BE2C (cell line): ENCODE measurements at regions not wholly inside any gene's neighbourhood (a gene's known extent, or its start where the extent isn't known, plus 50 kb on each side); places are given as distances from the start of the nearest gene placed in this dataset.

Experiments used
- DNase-seq: peaks from one replicate; pipeline ENCODE4 v3.0.0-alpha.2; 2020
- H3K27me3 ChIP-seq: fragments of 250-450 bp; sonication (Bioruptor Pico); 2 replicates; pipeline ENCODE4 v1.5.1; 2020; ENCODE audit warnings: mild to moderate bottlenecking
- H3K36me3 ChIP-seq: fragments of 250-450 bp; sonication (Bioruptor Pico); 2 replicates; pipeline ENCODE4 v1.5.1; 2020; ENCODE audit warnings: mild to moderate bottlenecking
- H3K4me1 ChIP-seq: fragments of 250-450 bp; sonication (Bioruptor Pico); 2 replicates; pipeline ENCODE4 v1.5.1; 2020
- H3K4me3 ChIP-seq: 2 replicates; pipeline ENCODE4 v1.5.1; 2011; ENCODE audit warnings: low read depth, low read length
- H3K9me3 ChIP-seq: fragments of 250-450 bp; sonication (Bioruptor Pico); 2 replicates; pipeline ENCODE4 v1.5.1; 2020
- CTCF ChIP-seq: IDR thresholded peaks from 2 replicates; pipeline ENCODE4 v1.5.1; 2012; ENCODE audit warnings: mild to moderate bottlenecking, low read depth, low read length

- Histone ChIP-seq H3K4me1 (no peaks in the 10 kb centered on the region), H3K36me3 (no peaks in the 10 kb centered on the region), H3K27me3 (no peaks in the 10 kb centered on the region), H3K9me3 (no peaks in the 10 kb centered on the region), H3K4me3 (no peak overlapping the region)
- DNase-seq, result peak; percentile 27
- no peak for TF ChIP-seq CTCF
These were observed 263.6 kb upstream of the HES1 start for GRCh38 chr3:193872265-193872753.

- TF ChIP-seq CTCF, result no peak
- no peaks in the 10 kb centered on the region for H3K9me3 ChIP-seq
- H3K36me3 ChIP-seq, result no peaks in the 10 kb centered on the region
- no peak overlapping the region for H3K4me3 ChIP-seq
- no peak for DNase-seq
- no peaks in the 10 kb centered on the region for H3K4me1 ChIP-seq
- H3K27me3 ChIP-seq, result no peaks in the 10 kb centered on the region
These were observed 262.3 kb upstream of the HES1 start for GRCh38 chr3:193873426-193874201.

- H3K9me3 ChIP-seq, result no peaks in the 10 kb centered on the region
- H3K4me3 ChIP-seq, result no peak overlapping the region
- no peaks in the 10 kb centered on the region for H3K36me3 ChIP-seq
- TF ChIP-seq CTCF, result no peak
- DNase-seq, result no peak
- no peaks in the 10 kb centered on the region for H3K27me3 ChIP-seq
- no peaks in the 10 kb centered on the region for H3K4me1 ChIP-seq
These were observed 261.4 kb upstream of the HES1 start for GRCh38 chr3:193874512-193874911.

GRCh38 chr3:193874997-193875593 lies 260.9 kb upstream of the HES1 start:
- H3K27me3 ChIP-seq, result no peaks in the 10 kb centered on the region
- DNase-seq, result no peak
- no peak for TF ChIP-seq CTCF
- H3K4me1 ChIP-seq, result no peaks in the 10 kb centered on the region
- H3K9me3 ChIP-seq, result no peaks in the 10 kb centered on the region
- no peaks in the 10 kb centered on the region for H3K36me3 ChIP-seq
- no peak overlapping the region for H3K4me3 ChIP-seq

GRCh38 chr3:193875601-193876321 lies 260.2 kb upstream of the HES1 start:
- Histone ChIP-seq H3K4me1 (no peaks in the 10 kb centered on the region), H3K9me3 (no peaks in the 10 kb centered on the region), H3K36me3 (no peaks in the 10 kb centered on the region), H3K4me3 (no peak overlapping the region), H3K27me3 (no peaks in the 10 kb centered on the region)
- TF ChIP-seq CTCF, result no peak
- no peak for DNase-seq
